Calu3 (cell line): ENCODE measurements at regions not wholly inside any gene's neighbourhood (a gene's known extent, or its start where the extent isn't known, plus 50 kb on each side); places are given as distances from the start of the nearest gene placed in this dataset.

ENCODE experiments used
- BruUV-seq: library from RNA; stranded (reverse); fragments of 400-500 nt; replicated peaks from 2 replicates; lab custom pipeline; 2021; lab: Mats Ljungman, UMichigan
- CTCF ChIA-PET: fragments of 300-600 bp; sonication (Branson Sonifier 250); formaldehyde crosslinking; loops from one replicate; lab custom pipeline; 2022; ENCODE audit warnings: antibody characterized with exemption; lab: Charles Lee
- DNase-seq: peaks from one replicate; pipeline ENCODE4 v3.0.0; 2022
- H3K27ac Mint-ChIP-seq: one replicate; pipeline ENCODE4 v1.8.0; 2022; ENCODE audit warnings: mixed read lengths; ENCODE audit not compliant: unreplicated experiment
- H3K27me3 Mint-ChIP-seq: one replicate; pipeline ENCODE4 v1.8.0; 2022; ENCODE audit warnings: mixed read lengths; ENCODE audit not compliant: unreplicated experiment
- H3K36me3 Mint-ChIP-seq: one replicate; pipeline ENCODE4 v1.8.0; 2022; ENCODE audit warnings: mild to moderate bottlenecking, moderate library complexity, mixed read lengths; ENCODE audit not compliant: insufficient read depth, unreplicated experiment
- H3K4me1 Mint-ChIP-seq: one replicate; pipeline ENCODE4 v1.8.0; 2022; ENCODE audit warnings: mild to moderate bottlenecking, low read depth, mixed read lengths; ENCODE audit not compliant: unreplicated experiment
- H3K4me3 Mint-ChIP-seq: one replicate; pipeline ENCODE4 v1.8.0; 2022; ENCODE audit warnings: mild to moderate bottlenecking, low read depth, moderate library complexity, mixed read lengths; ENCODE audit not compliant: unreplicated experiment
- H3K9me3 Mint-ChIP-seq: one replicate; pipeline ENCODE4 v1.8.0; 2022; ENCODE audit warnings: low read depth, mixed read lengths; ENCODE audit not compliant: unreplicated experiment
- CTCF ChIP-seq: fragments of 200-600 bp; IDR thresholded peaks from one replicate; pipeline ENCODE4 v1.8.0; 2022; ENCODE audit warnings: antibody characterized with exemption; ENCODE audit not compliant: unreplicated experiment
- intact Hi-C: fragments of 100-400 bp; cut with micrococcal nuclease; formaldehyde crosslinking; loops from one replicate; pipeline ENCODE4 v1.10.0; 2022; ENCODE audit not compliant: unreplicated experiment

DNA sequence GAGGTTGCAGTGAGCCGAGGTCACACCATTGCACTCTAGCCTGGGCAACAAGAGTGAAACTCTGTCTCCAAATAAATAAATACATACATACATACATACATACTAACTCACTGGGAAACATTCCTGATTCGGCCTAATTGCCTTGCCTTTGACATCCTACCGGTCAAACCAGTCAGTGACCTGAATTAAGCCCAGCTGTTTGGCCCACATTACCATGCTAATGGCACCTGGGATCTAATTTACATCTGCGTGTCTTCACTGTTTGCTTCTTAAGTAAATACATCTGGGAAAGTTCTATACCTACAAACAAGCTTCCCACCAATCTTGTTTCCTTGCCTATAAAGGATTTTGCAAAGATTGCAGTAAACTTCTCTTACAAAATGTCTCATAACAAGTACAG is 230.2 kb upstream of the ZC3H15 start:
- H3K36me3 Mint-ChIP-seq, result no peaks in the 10 kb centered on the region
- H3K4me1 Mint-ChIP-seq, result no peaks in the 10 kb centered on the region
- H3K9me3 Mint-ChIP-seq, result no peaks in the 10 kb centered on the region
- no TSS peak for BruUV-seq
- no peak overlapping the region for H3K4me3 Mint-ChIP-seq
- intact Hi-C loops, result loop anchor here (1.0 to 10.0 kb wide), 7 partner anchors 131 to 1051 kb away; no protein-coding TSS in a partner anchor
- TF ChIP-seq CTCF, result no peak
- CTCF ChIA-PET, result no interaction called here
- no peak for DNase-seq
- no peak overlapping the region for H3K27ac Mint-ChIP-seq
- H3K27me3 Mint-ChIP-seq, result no peaks in the 10 kb centered on the region

DNA sequence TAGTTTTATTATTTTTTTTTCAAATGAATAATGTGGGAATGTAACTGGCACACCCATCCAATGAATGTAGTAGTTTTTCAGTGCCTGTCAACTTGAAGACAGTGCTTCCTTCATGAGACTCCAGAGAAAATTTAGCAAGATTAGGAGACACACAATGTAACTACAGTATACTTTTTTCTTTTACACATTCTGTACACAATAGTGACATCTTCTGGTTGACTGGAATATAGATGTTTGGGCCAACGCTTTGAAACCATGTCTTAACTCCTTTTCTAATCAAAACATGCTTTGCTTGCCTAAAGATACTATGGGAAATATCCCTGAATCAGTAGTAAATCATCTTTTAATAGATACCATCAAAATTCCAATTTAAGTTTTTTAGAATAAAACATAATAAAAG is 229.5 kb upstream of the ZC3H15 start:
- CTCF ChIA-PET, result no interaction called here
- H3K27me3 Mint-ChIP-seq, result no peaks in the 10 kb centered on the region
- intact Hi-C loops, result loop anchor here (1.0 to 10.0 kb wide), 7 partner anchors 132 to 1052 kb away; no protein-coding TSS in a partner anchor
- TF ChIP-seq CTCF, result peak; percentile 51
- H3K27ac Mint-ChIP-seq, result no peak overlapping the region
- H3K4me1 Mint-ChIP-seq, result no peaks in the 10 kb centered on the region
- peak; percentile 2 for DNase-seq
- H3K36me3 Mint-ChIP-seq, result no peaks in the 10 kb centered on the region
- BruUV-seq, result no TSS peak
- H3K9me3 Mint-ChIP-seq, result no peaks in the 10 kb centered on the region
- H3K4me3 Mint-ChIP-seq, result no peak overlapping the region

DNA sequence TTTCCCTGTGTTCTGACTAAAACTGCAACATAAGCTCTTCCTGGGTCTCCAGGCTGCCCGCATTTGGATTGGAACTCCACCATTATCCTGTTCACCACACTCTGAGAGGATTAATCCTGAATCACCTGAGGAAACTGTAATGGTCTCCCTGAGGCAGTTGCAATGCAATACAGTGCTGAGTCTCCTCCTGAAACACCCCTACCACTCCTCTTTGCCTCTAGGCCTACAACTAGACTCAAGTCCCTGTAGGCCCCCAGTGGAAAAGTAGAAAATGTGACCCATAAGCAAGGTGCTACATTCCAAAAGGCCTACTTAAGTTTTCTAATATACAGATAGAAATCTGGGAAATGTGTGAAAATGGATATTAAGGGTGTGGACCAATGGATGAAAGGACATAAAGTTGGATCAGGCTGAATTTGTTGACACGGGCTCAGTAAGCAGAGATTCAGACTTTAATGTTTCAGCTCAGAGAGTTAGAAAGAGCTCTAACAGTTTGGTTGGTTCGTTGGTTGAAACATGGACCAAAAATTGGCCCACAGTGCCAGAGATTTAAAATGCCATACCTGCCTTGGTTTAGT is 222.3 kb upstream of the ZC3H15 start:
- CTCF ChIA-PET, result interaction anchor here (0.6 kb wide), 1 partner anchor 522 kb away, joined by 3 read pairs; no protein-coding TSS in a partner anchor
- no peaks in the 10 kb centered on the region for H3K27me3 Mint-ChIP-seq
- intact Hi-C loops, result no loop called here
- no peak overlapping the region for H3K4me3 Mint-ChIP-seq
- no peaks in the 10 kb centered on the region for H3K4me1 Mint-ChIP-seq
- BruUV-seq, result no TSS peak
- TF ChIP-seq CTCF, result no peak
- H3K9me3 Mint-ChIP-seq, result peaks cover 3% of the 10 kb centered on the region
- DNase-seq, result no peak
- H3K36me3 Mint-ChIP-seq, result no peaks in the 10 kb centered on the region
- H3K27ac Mint-ChIP-seq, result no peak overlapping the region

- DNase-seq, result no peak
- Mint-ChIP-seq H3K9me3 (peaks cover 5% of the 10 kb centered on the region), H3K4me3 (no peak overlapping the region), H3K27ac (no peak overlapping the region), H3K4me1 (no peaks in the 10 kb centered on the region), H3K36me3 (no peaks in the 10 kb centered on the region), H3K27me3 (no peaks in the 10 kb centered on the region)
- CTCF ChIA-PET, result no interaction called here
- intact Hi-C loops, result no loop called here
- TF ChIP-seq CTCF, result no peak
- BruUV-seq, result no TSS peak
Observed at GRCh38 chr2:186269536-186269935, 216.5 kb upstream of the ZC3H15 start.
